ENCODE measurements at regions not wholly inside any gene's neighbourhood (a gene's known extent, or its start where the extent isn't known, plus 50 kb on each side); places are given as distances from the start of the nearest gene placed in this dataset.
"Not testable (repeated sequence)": the region's sequence is repeated elsewhere in the genome, so short reads cannot be mapped to it uniquely, and the experiment has no call there.

DNA sequence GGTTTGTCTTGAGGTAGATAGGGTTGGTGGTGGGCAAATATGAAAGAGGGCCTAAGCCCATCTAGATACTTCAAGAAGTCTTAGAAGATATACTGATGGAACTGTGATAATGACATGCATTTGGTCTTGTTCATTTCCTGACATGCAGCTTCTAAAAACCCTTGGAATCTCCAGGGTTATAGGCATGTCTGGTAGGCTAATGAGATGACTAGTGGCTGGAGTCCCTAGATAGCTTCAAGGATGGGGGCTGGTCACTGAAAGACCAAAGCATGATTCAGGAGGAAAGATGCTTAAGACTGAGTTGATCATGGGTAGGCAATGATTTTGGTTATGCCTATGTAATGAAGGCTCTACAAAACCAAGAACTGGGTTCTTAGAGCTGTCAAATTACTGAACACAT lies 217.9 kb upstream of the MOCS1 start:
- no peak for DNase-seq (ENCODE audit: low read depth)

DNA sequence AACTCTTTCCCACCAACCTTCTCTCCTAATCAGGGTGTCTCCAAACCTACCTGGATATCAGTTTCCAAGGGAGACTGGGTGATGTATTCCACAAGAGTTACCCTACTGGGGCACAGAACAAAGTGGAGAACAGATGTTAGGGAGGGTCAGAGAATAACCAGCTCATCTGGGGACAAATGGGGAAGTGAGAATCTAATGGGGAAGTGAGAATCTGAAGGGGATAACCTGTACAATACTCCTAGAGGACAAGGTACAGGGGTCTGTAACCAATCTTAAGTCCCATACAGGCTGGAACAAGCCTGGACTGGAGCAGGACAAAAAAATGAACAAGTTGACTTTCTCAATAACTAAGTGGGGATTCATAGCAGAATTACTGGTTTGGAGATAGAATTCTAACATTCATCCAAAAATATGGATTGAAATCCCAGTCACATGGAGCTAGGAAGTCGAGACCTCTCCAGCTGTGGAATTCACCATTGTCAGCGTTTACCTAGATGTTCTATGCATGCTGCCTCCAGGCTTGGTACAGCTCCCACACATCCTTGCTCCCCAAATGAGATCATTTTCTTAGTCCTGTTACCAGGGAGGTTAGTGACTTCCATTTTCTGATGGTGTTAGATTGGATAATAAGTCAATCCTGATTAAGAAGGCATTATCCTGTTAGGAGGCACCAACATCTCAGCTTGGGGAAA lies 214.8 kb upstream of the MOCS1 start:
- DNase-seq (ENCODE audit: low read depth), result no peak

- DNase-seq (ENCODE audit: low read depth), result no peak
Observed at GRCh38 chr6:40146902-40147301, 212.6 kb upstream of the MOCS1 start.

DNA sequence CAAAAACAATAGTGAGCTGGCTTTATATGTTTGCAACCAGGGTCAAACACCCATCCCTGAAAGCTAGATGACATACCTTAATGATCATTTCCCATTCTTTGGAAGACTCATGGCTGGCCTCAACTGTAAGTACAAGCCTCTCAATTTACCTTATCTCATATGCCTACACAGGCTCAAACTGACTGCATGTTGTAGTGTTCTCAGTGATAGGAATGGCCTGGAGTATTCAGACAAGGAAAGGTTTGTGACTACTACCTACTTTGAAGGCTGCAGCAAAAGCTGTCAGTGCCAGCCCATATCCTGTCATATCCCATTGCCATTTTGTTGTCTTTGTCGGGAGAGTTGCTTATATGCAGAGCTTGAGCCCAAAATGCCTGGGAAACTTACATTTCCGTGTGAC lies 205.2 kb upstream of the MOCS1 start:
- DNase-seq (ENCODE audit: low read depth), result no peak

- no peak for DNase-seq (ENCODE audit: low read depth)
Observed at GRCh38 chr6:40138273-40138720, 204.0 kb upstream of the MOCS1 start.

GRCh38 chr6:40135491-40136072 lies 201.3 kb upstream of the MOCS1 start:
- DNase-seq (ENCODE audit: low read depth), result no peak

DNA sequence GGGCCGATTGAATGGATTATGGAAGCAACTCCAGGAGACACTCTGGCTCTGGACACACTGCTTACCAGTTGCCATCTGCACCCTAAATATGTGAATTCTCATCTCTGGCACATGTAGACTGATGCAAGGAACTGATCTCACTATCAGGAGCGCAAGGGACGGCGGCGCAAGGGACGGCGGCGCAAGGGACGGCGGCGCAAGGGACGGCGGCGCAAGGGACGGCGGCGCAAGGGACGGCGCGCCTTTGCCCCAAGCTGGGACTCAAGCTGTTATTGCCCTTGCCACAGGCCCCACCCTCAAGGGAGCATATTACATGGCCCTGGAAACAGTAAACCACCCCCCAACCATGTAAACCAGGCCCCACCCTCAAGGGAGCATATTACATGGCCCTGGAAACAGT lies 199.7 kb upstream of the MOCS1 start:
- not testable (repeated sequence) for DNase-seq (ENCODE audit: low read depth)

- no peak for DNase-seq (ENCODE audit: low read depth)
Observed at GRCh38 chr6:40131675-40132074, 197.4 kb upstream of the MOCS1 start.

- no peak for DNase-seq (ENCODE audit: low read depth)
Observed at GRCh38 chr6:40128127-40128526, 193.9 kb upstream of the MOCS1 start.

- DNase-seq (ENCODE audit: low read depth), result no peak
Observed at GRCh38 chr6:40125680-40126394, 191.6 kb upstream of the MOCS1 start.

- no peak for DNase-seq (ENCODE audit: low read depth)
Observed at GRCh38 chr6:40124924-40125323, 190.7 kb upstream of the MOCS1 start.

GRCh38 chr6:40116832-40117231 lies 182.6 kb upstream of the MOCS1 start:
- DNase-seq (ENCODE audit: low read depth), result no peak

GRCh38 chr6:40112350-40112749 lies 178.1 kb upstream of the MOCS1 start:
- no peak for DNase-seq (ENCODE audit: low read depth)

DNA sequence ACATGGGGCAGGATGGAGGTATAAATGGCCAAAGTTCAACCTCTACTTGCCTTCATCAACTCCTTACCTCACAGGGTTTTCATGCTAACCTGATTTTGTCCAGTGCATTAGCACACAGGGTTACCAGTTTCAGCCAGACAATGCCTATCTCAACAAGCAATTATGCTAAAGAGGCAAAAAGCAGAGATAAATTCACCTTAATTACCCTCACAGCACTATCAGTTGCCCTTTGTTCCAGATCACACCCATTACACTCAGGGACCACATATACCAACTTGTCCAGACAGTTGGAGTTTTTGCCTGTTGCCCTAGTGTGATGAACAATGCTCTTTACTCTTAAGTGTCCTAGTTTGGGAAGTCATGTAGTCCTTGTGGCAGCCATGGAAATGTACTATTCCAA lies 174.5 kb upstream of the MOCS1 start:
- no peak for DNase-seq (ENCODE audit: low read depth)

- DNase-seq (ENCODE audit: low read depth), result no peak
Observed at GRCh38 chr6:40106840-40107239, 172.6 kb upstream of the MOCS1 start.

GRCh38 chr6:40098774-40099173 lies 164.5 kb upstream of the MOCS1 start:
- DNase-seq (ENCODE audit: low read depth), result no peak

GRCh38 chr6:40097590-40097989 lies 163.3 kb upstream of the MOCS1 start:
- DNase-seq (ENCODE audit: low read depth), result no peak

DNA sequence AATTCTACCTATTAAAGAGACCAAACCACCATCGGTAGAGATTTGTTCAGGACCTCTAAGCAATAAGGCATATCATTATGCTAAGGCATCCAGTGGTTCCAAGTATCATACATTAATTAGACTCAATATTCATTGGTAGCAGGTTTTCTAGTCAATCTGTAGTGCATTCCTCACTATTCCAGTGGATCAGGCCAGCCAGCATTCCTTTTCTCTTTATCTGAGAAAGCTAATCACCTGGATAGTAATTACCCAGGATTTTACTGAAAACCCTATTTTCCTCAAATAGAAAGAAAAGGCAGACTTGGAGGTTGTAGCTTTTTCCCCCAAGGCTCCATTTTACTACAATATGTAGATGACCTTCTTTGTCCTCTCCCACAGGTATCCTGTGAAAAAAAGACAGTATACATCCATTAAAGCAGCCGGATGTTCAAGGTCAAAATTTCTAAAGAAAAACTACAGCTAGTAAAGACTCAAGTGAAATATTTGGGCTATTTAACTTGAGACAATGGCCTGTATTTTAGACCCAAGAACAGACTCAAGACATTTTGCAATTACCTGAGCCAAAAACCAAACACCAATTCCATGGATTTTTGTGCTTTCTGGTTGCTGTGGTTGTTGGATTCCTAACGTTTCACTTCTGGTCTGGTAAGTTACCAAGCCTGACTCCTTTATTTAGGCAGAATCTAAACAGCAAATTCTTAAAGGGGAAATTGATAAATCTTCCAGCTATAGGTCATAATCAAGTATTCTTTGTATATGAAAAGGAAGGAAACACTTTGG lies 149.1 kb upstream of the MOCS1 start:
- DNase-seq (ENCODE audit: low read depth), result no peak

DNA sequence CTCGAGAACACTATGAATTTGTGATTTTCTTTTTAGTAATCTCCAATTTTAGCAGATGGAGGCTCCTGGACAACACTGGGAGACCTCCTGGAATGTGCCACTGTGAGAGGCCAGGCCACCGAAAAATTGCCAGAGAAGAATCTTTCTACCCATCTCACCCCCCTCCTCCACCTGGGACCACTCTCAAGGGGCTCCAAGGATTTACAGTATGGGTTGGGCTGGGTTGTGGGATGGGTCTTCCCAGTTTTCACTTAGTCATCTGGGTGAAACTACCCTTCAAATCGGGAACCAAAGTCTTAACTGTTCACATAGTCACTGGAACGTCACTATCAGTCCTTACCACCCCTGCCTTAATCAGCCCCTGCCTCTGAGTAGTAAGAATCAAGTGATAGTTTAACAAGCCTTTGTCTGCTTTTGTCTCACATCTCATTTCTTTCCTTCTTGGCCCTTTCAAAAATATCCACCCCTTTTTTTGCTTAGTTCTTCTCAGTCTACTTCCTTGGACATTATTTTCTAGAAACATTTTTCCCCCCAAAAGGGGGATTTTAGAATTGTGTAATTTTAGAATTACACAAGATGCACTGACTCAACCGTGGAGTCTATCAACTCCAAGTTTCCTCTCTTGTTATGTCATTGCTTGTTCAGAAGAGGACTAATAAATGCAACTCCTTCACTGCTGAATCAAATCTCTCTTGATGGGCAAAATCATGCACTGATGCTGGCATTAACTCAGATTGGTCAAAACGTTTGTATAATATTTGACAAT lies 148.2 kb upstream of the MOCS1 start:
- DNase-seq (ENCODE audit: low read depth), result no peak

GRCh38 chr6:40077736-40078135 lies 143.5 kb upstream of the MOCS1 start:
- no peak for DNase-seq (ENCODE audit: low read depth)

DNA sequence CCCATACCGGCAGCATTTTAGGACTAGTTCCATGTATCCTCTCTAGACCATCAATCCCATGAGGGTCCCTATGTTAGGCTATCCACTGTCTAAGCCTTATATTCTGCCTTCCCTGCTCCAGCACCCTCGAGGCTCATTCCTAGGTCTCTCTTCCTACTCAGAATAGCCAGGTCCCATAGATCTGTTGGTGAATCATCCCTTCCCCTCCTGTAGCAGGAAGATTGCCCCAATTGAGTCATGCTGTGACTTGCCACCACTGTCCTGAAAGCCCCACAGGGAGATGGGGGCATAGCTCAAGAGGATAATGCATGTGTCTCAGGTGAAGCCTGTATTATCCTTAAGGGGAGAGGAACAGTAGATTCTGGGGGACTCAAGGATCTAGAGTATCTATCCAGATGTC lies 143.1 kb upstream of the MOCS1 start:
- no peak for DNase-seq (ENCODE audit: low read depth)

- no peak for DNase-seq (ENCODE audit: low read depth)
Observed at GRCh38 chr6:40075056-40075590, 140.9 kb upstream of the MOCS1 start.

Measured in fibroblast of gingiva (primary cell).